ENCODE measurements at regions not wholly inside any gene's neighbourhood (a gene's known extent, or its start where the extent isn't known, plus 50 kb on each side); places are given as distances from the start of the nearest gene placed in this dataset.
A peak's percentile ranks its signal among the peaks of the same experiment; 100 is the strongest.

GRCh38 chr1:222034790-222035189 lies 292.9 kb upstream of the DUSP10 start:
- in situ Hi-C loops (cut with HindIII; ENCODE audit: low sequenced_read_pairs), result no loop called here
- no peak for TF ChIP-seq CTCF (IDR thresholded peaks at IDR 0.05; ENCODE audit: low read depth, low read length)
- H3K4me3 ChIP-seq (ENCODE audit: low read depth, low read length), result no peak overlapping the region
- DNase-seq (ENCODE audit: low read depth, low spot score), result peak; percentile 89

- TF ChIP-seq CTCF (IDR thresholded peaks at IDR 0.05; ENCODE audit: low read depth, low read length), result no peak
- in situ Hi-C loops (cut with HindIII; ENCODE audit: low sequenced_read_pairs), result no loop called here
- DNase-seq (ENCODE audit: low read depth, low spot score), result no peak
- H3K4me3 ChIP-seq (ENCODE audit: low read depth, low read length), result no peak overlapping the region
Measured at GRCh38 chr1:222033450-222033849, 291.6 kb upstream of the DUSP10 start.

GRCh38 chr1:222031318-222031717 lies 289.4 kb upstream of the DUSP10 start:
- no peak overlapping the region for H3K4me3 ChIP-seq (ENCODE audit: low read depth, low read length)
- no peak for TF ChIP-seq CTCF (IDR thresholded peaks at IDR 0.05; ENCODE audit: low read depth, low read length)
- DNase-seq (ENCODE audit: low read depth, low spot score), result no peak
- in situ Hi-C loops (cut with HindIII; ENCODE audit: low sequenced_read_pairs), result no loop called here

- DNase-seq (ENCODE audit: low read depth, low spot score), result no peak
- in situ Hi-C loops (cut with HindIII; ENCODE audit: low sequenced_read_pairs), result no loop called here
- no peak for TF ChIP-seq CTCF (IDR thresholded peaks at IDR 0.05; ENCODE audit: low read depth, low read length)
- no peak overlapping the region for H3K4me3 ChIP-seq (ENCODE audit: low read depth, low read length)
Measured at GRCh38 chr1:222028676-222029075, 286.8 kb upstream of the DUSP10 start.

- no peak overlapping the region for H3K4me3 ChIP-seq (ENCODE audit: low read depth, low read length)
- in situ Hi-C loops (cut with HindIII; ENCODE audit: low sequenced_read_pairs), result no loop called here
- no peak for DNase-seq (ENCODE audit: low read depth, low spot score)
- no peak for TF ChIP-seq CTCF (IDR thresholded peaks at IDR 0.05; ENCODE audit: low read depth, low read length)
Measured at GRCh38 chr1:222028116-222028515, 286.2 kb upstream of the DUSP10 start.

GRCh38 chr1:222026280-222026679 lies 284.4 kb upstream of the DUSP10 start:
- TF ChIP-seq CTCF (IDR thresholded peaks at IDR 0.05; ENCODE audit: low read depth, low read length), result no peak
- in situ Hi-C loops (cut with HindIII; ENCODE audit: low sequenced_read_pairs), result no loop called here
- no peak overlapping the region for H3K4me3 ChIP-seq (ENCODE audit: low read depth, low read length)
- DNase-seq (ENCODE audit: low read depth, low spot score), result no peak

GRCh38 chr1:222023025-222023424 lies 281.1 kb upstream of the DUSP10 start:
- TF ChIP-seq CTCF (IDR thresholded peaks at IDR 0.05; ENCODE audit: low read depth, low read length), result no peak
- no peak for DNase-seq (ENCODE audit: low read depth, low spot score)
- in situ Hi-C loops (cut with HindIII; ENCODE audit: low sequenced_read_pairs), result no loop called here
- no peak overlapping the region for H3K4me3 ChIP-seq (ENCODE audit: low read depth, low read length)

Measured in astrocyte of the spinal cord (primary cell).